HL-60 (cell line): ENCODE measurements at regions not wholly inside any gene's neighbourhood (a gene's known extent, or its start where the extent isn't known, plus 50 kb on each side); places are given as distances from the start of the nearest gene placed in this dataset.

Experiments used
- POLR2AphosphoS5 ChIP-seq: IDR thresholded peaks from 2 replicates; pipeline ENCODE4 v1.6.1; 2012; ENCODE audit warnings: low read depth
- SPI1 ChIP-seq: IDR thresholded peaks from 2 replicates; pipeline ENCODE4 v1.6.1; 2012; ENCODE audit warnings: low read depth, mild to moderate bottlenecking, borderline replicate concordance
- TF ChIP-seq, protein P1 (sequence below): IDR thresholded peaks from one replicate; pipeline ENCODE4 v1.5.1; 2011; ENCODE audit warnings: low read length, control low read depth, inconsistent platforms; ENCODE audit not compliant: insufficient read depth
- TF ChIP-seq, protein P2 (sequence below): IDR thresholded peaks from 2 replicates; pipeline ENCODE4 v1.6.1; 2012; ENCODE audit warnings: low read depth; ENCODE audit not compliant: insufficient replicate concordance

DNA sequence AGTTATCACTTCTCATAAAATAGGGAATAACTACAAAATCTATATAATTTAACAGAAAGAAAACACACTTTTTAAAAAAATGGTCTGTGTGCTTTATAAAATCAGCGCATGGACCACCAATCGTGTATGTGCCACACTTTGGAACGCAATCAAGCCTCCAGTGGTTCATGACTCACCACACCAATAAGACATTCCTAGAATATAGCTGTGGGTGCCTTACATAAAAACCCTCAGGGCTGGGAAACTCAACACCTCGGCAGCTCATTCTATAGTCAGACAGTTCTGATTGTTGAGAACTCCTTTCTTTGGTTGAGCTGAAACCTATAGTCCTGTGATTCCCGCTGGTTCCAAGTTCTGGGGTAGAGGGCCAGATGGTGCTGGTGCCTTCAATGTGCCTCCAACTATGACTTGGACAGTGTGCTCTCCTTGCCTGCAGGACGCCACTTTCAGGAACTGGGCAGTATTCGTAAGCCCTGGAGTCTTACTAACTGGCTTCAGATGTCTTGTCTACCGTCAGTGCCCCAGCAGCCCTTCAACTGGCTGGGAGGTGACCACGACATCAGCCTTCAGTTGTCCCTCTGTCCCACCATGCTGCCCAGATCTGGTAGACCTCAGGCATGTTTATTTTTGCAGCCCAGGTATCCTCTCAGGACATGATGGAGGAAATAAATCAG is 135.7 kb upstream of the GDF10 start:
- no peak for TF ChIP-seq POLR2AphosphoS5
- TF ChIP-seq, protein P1, sequence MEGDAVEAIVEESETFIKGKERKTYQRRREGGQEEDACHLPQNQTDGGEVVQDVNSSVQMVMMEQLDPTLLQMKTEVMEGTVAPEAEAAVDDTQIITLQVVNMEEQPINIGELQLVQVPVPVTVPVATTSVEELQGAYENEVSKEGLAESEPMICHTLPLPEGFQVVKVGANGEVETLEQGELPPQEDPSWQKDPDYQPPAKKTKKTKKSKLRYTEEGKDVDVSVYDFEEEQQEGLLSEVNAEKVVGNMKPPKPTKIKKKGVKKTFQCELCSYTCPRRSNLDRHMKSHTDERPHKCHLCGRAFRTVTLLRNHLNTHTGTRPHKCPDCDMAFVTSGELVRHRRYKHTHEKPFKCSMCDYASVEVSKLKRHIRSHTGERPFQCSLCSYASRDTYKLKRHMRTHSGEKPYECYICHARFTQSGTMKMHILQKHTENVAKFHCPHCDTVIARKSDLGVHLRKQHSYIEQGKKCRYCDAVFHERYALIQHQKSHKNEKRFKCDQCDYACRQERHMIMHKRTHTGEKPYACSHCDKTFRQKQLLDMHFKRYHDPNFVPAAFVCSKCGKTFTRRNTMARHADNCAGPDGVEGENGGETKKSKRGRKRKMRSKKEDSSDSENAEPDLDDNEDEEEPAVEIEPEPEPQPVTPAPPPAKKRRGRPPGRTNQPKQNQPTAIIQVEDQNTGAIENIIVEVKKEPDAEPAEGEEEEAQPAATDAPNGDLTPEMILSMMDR, result no peak
- TF ChIP-seq, protein P2, sequence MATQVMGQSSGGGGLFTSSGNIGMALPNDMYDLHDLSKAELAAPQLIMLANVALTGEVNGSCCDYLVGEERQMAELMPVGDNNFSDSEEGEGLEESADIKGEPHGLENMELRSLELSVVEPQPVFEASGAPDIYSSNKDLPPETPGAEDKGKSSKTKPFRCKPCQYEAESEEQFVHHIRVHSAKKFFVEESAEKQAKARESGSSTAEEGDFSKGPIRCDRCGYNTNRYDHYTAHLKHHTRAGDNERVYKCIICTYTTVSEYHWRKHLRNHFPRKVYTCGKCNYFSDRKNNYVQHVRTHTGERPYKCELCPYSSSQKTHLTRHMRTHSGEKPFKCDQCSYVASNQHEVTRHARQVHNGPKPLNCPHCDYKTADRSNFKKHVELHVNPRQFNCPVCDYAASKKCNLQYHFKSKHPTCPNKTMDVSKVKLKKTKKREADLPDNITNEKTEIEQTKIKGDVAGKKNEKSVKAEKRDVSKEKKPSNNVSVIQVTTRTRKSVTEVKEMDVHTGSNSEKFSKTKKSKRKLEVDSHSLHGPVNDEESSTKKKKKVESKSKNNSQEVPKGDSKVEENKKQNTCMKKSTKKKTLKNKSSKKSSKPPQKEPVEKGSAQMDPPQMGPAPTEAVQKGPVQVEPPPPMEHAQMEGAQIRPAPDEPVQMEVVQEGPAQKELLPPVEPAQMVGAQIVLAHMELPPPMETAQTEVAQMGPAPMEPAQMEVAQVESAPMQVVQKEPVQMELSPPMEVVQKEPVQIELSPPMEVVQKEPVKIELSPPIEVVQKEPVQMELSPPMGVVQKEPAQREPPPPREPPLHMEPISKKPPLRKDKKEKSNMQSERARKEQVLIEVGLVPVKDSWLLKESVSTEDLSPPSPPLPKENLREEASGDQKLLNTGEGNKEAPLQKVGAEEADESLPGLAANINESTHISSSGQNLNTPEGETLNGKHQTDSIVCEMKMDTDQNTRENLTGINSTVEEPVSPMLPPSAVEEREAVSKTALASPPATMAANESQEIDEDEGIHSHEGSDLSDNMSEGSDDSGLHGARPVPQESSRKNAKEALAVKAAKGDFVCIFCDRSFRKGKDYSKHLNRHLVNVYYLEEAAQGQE, result no peak
- no peak for TF ChIP-seq SPI1
